ENCODE measurements at regions not wholly inside any gene's neighbourhood (a gene's known extent, or its start where the extent isn't known, plus 50 kb on each side); places are given as distances from the start of the nearest gene placed in this dataset.

DNA sequence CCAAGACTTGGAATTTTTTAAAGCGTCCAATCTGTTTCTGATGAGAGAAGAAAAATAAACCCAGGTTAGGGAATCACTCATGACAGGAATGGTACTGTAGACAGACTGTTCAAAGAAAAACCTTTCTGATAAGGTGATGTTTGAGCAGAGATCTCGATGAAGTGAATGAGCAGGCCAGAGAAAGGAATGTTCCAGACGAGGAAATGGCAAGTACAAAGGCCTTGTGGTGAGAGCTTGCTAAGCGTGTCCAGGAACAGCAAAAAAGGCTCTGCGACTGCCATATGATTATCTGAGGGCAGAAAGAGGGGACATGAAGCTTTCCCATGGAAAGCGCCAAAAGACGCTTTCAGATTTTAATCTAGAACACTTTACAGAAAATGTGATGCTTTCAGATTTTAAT is 458.4 kb upstream of the SOX5 start:
- no peak for DNase-seq

GRCh38 chr12:24404086-24404815 is 454.8 kb upstream of the SOX5 start:
- no peak for DNase-seq

DNA sequence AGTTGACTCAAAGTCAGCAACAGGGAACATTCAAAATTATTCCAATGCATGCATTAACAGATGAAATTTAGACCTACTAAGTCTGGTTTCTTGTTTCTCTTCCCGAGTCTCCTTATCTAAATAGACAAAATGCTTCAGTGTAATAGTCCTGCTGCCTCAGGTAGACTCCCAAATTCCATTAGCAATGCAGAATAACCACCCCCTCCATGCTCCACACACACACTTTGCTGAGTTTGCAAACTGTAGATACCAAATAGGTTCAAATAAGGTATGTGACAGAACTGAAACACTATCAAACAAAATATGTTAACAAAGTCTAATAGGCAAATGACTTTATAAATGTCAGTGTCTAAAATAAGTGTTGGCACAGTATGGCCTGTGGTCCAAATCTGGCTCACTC is 451.1 kb upstream of the SOX5 start:
- no peak for DNase-seq

DNA sequence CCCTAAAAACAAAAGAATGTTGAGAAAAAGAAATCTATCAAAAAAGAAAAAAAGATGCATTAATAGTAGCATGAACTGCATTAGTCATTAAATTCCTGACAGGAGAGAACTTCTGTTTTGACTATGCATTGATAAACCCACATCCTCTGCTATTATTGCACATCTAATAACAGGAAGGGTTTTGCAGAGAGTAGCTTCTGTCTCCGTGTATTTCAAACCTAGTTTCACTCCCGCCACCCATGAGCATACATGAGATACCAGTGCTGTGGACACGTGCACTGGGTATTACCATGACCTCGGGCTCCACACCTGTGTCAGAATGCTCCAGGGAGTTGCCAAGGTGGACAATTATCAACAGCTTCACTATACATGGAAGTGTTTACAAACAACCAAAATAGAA is 449.1 kb upstream of the SOX5 start:
- DNase-seq, result no peak

DNA sequence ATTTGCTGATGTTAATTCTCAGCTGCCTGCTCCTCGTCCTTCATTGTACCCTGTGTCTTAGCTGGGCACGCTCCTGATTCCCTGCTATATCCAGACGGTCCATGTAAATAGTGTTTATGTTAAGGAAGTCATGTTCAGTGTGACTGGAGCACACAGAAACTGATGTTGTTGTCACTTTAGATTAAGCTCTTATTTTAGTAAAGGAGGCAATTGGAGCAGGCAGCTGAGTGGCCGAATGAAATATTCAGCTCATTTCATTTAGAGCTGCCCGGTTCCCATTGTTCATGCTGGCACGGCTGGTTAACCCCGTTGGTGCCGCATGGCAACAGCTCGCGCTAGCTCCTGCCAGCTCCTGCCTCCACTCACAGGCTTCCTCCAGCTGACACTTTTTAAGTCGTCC is 446.8 kb upstream of the SOX5 start:
- DNase-seq, result no peak

DNA sequence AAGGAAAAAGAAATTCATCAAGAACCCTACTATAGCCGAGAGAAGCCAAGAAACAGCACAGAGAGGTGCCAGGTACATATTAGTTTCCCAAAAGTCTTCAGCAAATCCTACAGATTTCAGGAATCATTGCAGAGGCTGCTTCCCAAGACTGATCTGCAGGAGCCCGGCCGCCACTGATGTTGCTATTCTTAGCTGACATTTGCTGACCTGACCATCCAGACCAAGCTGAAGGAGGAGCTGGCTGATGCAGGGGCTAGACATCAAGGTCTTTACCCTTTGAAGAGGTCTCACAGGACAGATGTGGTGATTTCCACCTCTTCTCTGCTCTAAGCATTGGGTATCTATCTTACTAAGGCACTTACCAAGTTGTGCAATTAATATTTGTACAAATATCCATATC is 444.8 kb upstream of the SOX5 start:
- no peak for DNase-seq

- no peak for DNase-seq
These were observed 443.6 kb upstream of the SOX5 start for GRCh38 chr12:24393071-24393470.

DNA sequence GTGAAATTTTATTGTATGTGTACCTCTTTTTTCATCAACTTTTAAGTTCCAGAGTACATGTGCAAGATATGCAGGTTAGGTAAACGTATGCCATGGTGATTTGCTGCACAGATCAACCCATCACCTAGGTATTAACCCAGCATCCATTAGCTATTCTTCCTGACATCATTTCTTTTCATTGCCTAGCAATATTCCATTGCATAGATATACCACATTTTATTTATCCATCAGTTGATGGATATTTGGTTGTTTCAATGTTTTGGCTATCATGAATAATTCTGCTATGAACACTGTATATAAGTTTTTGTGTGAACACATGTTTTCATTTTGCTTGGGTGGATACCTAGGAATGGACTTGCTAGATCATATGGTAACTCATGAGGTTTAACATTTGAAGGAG is 439.9 kb upstream of the SOX5 start:
- no peak for DNase-seq

DNA sequence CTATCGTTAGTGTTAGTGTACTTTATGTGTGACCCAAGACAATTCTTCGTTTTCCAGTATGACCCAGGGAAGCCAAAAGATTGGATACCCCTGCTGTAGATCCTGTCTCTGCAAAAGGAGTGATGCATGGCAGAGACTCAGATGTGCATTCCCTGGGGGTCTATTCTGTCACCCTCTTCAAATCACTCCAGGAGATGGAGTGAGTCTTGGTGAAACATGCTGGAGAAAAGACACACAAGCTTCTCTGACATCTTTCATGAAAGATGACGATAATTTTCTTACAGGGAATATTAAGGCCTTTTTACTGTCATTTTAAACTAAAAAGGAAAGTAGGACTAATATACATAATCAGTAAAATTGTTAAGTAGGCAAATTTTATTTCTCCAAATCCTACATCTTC is 437.9 kb upstream of the SOX5 start:
- no peak for DNase-seq

GRCh38 chr12:24386836-24387235 is 437.4 kb upstream of the SOX5 start:
- DNase-seq, result no peak

DNA sequence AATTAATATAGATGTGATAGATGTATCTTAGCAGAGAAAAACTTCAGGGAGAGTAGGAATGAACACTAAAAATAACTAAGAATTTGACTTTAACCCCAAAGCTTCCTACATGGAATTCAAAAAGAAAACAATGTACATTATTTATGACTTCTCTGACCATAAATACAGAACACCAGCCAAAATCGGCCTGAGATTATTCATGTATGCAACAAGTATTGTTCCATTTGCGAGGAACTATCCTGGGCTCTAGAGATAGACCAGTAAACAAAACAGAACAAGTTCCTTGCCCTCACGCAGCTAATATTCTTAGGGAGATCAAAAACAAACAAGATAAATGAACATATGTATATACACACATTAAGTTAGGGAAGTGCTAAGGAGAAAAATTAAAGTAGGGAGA is 432.3 kb upstream of the SOX5 start:
- no peak for DNase-seq

- no peak for DNase-seq
These were observed 430.5 kb upstream of the SOX5 start for GRCh38 chr12:24379861-24380521.

- DNase-seq, result no peak
These were observed 430.0 kb upstream of the SOX5 start for GRCh38 chr12:24379433-24379832.

DNA sequence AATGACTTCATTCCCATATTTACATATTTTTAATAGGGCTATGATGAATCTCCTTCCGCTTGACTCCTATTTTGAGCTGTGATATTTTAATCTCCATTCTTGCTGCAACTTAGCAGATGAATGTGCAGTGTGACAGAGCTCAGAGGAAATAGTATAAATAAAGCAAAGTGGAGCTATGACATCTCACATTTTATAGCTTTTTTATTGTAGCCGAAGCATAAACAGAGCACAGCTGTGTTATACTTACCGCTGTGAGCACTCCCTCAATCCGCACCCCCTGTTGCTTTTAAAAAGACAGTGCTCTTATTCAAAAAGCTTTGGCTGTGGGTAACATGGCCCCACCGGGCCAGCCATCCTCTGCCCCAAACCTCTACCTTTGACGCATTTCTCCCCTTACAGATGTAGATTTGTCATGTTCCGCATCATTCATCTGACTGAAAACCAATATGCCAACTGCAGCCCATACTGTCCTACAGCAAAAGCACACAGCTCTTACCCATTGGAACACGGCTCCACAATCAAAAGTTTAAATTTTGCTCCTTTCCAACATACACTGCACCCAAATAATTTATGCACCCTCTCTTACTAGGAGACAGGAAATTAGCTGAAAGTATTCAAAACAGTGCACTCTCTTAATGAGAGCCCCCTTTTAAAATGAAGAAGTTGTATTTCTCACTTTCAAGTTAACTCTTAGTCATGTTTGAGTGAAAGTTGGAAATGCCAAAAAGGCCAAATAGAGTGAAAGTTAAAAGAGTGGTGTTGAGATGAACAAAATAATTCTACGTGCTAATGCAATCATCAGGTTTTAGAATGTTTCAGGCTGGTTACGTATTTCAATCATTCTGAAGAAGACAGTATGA is 429.3 kb upstream of the SOX5 start:
- no peak for DNase-seq

DNA sequence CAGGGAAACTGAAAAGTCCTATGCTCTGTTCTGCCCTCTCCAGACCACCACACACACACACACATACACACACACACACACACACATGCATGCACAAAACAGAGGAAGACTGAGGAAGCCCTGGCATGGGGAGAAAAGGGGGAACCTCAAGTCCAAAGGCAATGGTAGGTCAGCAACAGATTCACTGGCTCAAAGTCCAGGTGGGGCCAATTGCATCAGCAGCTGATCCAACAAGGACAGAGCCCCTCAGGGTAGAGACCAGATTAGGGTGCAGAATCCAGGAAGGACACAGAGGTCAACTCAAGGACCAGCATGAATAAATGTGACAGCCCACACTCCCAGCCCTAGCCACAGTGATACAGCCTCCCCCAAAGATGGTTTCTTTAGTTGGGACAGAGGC is 425.0 kb upstream of the SOX5 start:
- no peak for DNase-seq

DNA sequence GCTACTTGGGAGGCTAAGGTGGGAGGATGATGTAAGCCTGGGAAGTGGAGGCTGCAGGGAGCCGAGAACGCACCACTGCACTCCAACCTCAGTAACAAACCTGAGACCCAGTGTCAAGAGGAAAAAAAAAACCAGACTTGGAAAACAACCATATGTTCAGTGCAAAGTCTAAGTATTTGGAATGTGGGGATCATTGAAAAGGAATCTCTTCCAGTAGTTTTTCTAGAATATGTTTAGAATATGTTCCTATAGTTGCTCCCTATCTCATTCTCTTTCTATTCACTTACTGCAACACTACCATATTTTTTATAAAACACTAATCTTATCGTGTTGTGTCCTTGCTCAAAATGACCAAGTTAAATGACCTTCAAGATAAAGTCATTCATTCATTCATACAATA is 423.5 kb upstream of the SOX5 start:
- DNase-seq, result no peak

DNA sequence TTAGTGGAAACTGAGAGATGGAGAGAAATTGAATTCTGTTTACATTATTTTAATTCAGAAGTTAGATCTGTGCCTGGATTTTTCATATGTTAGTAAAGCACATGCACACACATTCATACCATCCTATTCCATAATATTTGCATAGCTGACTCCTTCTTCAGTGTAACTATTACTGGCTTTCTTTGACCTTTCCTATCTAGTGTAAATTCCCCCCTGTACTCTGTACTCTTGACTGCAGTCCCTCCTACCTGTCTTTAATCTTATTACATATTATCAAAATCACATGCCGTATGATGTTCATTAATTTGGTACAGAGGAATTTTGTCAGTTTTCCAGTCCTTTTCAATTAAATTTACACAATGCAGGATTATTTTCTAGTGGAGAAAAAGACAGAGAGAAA is 417.0 kb upstream of the SOX5 start:
- no peak for DNase-seq

DNA sequence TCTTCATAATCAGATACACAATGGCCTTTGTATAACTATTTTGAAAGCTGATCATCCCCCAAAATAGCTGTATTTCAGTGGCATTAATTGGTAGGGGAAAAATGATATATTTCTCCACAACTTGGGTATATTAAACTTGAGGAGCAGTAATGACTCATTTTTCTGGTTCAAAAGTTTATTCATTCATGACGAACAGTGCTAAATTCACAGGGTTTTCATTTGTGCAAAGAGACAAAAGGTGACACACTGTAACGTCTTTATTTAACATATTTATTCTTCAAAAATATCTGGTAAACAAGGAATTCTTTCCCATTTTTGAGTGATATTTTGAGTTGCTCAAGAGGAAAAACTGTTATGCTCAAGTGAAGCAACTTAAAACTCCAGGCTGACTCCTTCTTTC is 415.5 kb upstream of the SOX5 start:
- no peak for DNase-seq

DNA sequence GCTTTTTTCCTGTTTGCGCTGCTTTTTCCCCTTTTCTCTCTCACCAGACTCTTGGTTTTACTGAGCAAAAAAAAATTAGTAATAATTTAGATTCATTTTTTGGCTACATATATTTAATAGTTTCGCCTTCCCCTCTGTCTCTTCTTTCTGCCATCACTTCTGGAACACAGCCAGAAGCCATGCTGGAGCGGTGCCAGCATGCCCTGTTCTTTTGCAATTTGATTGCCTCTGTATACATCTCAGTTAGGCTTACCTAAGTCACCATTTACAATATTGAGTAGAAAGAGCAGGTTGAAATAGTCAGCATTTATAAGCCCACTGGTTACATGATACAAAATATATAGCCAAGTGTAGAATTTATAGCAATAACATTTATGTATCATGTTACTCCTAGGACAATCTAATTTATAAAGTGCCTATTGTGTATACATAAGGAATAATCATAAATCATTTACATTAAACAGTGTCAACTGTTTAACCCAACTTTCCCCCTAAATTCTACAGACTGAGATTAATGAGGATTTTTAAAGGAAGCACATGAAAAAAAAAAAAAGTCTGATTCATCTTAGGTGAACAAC is 413.8 kb upstream of the SOX5 start:
- no peak for DNase-seq

DNA sequence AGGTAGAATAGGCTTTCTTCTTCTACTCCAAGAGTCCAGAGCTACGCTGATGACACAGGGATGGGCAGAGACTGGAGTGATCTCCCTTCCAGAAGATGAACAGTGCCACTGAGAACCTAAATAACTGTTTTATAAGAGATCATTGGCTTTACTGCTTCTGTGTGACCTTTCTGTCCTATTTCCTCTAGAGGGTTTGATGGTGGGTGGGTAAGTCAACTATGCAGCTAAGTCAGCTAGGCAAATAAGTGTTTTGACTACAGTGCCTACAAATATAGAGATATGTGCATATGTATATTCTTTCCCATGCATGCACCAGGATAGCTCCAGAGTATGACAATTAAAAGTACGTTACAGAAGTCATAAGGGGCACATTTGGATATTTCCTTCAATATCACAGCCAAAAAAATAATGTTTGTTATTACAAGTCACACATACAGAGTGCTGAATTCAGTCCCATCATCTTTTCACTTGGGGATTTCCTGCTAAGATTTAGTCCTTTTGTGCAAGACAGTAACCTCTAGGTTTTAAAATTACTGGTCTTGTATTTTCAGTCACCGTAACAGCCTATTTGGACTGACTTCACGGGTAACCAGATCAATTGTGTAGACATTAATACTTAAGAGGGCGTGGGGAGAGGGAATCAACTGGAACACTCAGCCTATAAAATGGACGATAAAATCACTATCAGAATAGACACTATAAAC is 412.6 kb upstream of the SOX5 start:
- no peak for DNase-seq

GRCh38 chr12:24360907-24361306 is 411.4 kb upstream of the SOX5 start:
- no peak for DNase-seq

- no peak for DNase-seq
These were observed 411.0 kb upstream of the SOX5 start for GRCh38 chr12:24360461-24360860.

DNA sequence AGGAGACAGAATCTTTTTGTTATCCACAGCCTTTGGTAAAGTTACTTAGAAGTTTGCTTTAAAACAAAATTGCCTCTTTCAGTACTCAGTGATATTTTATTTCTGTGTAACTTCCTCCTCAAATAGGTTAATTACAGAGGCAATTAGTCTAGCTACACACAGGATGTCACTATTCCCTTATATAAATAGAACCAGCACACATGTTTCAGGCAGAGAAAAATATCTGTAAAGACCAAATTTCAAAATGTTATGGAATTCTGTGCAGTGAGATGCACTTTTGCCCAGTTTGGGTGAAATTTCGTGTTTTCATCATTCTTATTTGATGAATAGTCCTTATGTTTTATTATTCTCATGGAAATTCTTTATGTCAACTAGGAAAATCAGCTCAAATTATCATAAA is 410.6 kb upstream of the SOX5 start:
- no peak for DNase-seq

Data from T-helper 2 cell (primary cell).